AG08395 (cell line): ENCODE measurements at regions not wholly inside any gene's neighbourhood (a gene's known extent, or its start where the extent isn't known, plus 50 kb on each side); places are given as distances from the start of the nearest gene placed in this dataset.

ENCODE experiments used
- DNase-seq: peaks from one replicate; pipeline ENCODE4 v3.0.0; 2012; ENCODE audit warnings: mixed read lengths, low spot score

DNA sequence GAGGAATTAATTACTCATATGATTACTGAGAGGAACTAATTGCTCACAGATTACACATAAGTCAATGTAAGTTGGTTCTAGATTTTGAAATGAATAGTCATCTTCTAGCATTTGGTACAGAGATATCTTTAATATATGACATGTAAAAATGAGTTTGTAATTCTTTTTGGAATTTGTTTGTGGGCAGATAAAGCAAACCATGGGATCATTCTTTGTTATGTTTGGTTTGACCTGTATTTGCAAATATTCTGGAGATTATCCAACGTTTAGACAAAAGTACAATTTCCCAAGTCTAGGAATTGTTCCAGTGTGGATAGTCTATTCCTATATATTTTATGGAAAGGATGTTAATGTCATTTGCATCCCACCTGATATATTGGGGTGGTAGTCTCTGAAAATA is 309.6 kb upstream of the EDNRB start:
- DNase-seq, result no peak

GRCh38 chr13:78227709-78228108 is 309.1 kb upstream of the EDNRB start:
- no peak for DNase-seq

- DNase-seq, result no peak
These were observed 297.0 kb upstream of the EDNRB start for GRCh38 chr13:78215458-78216108.

GRCh38 chr13:78201411-78201810 is 282.8 kb upstream of the EDNRB start:
- no peak for DNase-seq

GRCh38 chr13:78198821-78199220 is 280.2 kb upstream of the EDNRB start:
- no peak for DNase-seq

DNA sequence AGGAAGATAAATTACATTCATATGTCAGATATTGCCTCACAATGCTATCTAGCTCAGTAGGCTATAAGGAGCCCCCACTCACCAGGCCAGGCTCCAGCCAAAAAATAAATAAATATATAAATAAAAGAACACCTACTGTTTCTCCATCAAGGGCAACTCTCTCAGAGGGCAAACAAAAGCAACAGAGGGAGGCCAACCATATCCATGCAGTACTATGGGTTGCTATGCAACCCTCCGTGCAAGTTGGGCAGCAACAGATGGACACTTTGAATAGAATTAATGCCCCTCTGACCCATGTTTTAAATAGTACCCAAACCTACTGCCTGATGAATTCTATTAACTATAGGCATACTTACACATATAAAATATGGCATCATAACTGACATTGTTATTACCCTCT is 279.8 kb upstream of the EDNRB start:
- no peak for DNase-seq

DNA sequence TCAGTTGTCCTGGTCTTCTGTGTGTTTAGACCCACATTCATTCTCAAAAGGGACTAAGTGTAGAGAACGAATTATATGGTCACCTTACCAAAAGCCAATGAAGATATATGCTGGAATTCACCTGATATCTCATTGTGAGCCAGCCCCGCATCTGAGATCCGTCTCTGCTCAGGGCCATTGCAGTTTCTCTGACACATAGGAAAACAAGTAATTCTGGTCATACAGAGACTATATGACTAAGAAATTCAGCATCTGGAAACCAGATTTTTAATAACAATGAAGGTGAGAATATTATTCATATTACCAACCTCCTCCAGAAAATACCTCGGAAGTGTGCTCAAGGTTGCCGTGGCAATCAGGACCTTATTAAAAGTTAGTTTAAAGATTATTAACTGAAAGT is 278.6 kb upstream of the EDNRB start:
- no peak for DNase-seq

GRCh38 chr13:78194904-78195639 is 276.4 kb upstream of the EDNRB start:
- peak; percentile 3 for DNase-seq

DNA sequence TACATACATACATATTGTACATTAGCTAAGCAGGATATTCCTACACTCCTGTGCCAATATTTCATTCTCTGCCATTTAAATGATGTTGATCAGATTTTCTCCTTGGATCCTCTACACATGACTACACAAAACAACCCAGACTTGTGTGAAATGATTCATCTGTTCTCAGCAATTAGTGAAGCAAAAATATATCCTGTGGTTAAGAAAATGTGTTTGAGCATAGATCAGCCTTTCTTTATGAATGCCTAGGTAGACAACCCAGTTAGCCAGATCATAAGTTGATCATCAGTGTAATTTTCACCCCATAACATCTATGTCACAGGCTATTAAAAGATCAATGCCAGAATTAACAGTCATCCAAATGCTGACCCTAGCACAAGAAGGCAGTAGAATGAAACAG is 275.2 kb upstream of the EDNRB start:
- DNase-seq, result no peak

GRCh38 chr13:78192716-78193115 is 274.1 kb upstream of the EDNRB start:
- peak; percentile 8 for DNase-seq

DNA sequence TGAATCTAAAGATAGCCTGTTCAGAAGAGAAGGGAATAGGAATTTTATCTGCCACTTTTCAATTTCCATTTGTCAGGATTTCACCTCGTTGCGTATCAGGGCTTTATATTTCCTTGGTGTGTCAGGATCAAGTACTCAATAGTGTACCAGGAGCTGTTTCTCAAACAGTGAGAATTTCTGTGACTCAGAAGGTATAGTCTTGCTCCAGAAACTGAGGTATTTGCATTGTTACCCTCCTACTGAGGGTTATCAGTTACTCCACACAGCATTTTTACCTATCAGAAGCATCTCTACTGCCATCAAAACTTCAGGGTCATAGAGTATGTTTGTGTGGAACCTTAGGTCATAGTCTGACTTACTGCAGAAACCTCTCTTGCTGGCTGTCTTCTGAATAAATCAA is 271.7 kb upstream of the EDNRB start:
- DNase-seq, result no peak

DNA sequence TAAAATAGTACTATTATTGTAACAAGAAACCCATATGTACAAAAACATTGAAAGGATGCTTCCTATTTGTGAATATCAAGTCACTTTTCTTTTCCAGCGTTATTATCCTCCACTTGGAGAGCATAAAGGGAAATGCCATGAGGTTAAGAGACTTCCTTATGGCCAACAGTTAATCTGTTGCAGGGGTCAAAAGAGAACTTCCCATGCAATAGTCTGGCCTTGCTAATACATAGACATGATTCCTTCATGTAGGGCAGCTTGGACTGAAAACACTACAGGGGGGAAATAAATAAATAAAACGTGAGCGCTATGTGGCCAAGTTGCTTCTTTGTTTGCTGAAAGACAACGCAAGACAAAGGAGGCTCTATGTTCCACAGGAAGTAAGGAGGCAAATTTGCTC is 269.1 kb upstream of the EDNRB start:
- DNase-seq, result no peak

DNA sequence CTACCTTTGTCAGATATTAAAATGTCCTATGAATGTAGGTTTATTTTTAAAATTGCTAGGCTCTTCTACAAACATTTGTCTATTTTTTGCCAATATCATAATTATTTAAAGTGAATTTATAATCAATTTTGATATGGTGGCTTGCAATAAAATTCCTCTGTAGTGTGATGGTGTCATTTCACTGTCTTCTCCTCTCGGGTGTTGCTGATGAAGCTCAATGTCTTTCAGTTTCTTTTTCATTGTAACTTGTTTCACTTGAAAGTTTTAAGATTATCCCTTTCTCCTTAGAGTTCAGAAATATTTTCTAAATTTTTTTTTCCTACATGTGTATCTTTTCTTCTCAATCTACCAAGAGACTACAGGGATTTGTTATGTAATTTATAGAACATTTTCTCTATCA is 267.1 kb upstream of the EDNRB start:
- no peak for DNase-seq

GRCh38 chr13:78183732-78184131 is 265.1 kb upstream of the EDNRB start:
- no peak for DNase-seq

DNA sequence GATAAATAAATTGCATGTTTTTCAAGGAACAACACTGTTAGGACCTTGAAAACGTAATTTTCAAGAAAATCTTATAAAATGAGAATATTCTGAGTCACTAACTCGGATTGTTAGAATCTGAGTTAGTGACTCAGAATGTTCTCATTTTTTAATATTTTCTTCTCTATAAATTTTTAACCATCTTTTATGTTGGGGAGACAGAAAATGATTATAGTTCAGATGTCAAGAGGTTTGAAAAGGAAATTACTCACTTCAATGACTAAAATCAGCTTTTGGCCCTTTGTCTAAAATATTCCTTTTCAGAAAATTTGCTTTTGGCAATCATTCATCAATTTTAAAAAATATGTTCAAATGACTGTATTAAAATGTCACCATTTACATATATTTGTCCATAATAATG is 264.2 kb upstream of the EDNRB start:
- DNase-seq, result no peak

DNA sequence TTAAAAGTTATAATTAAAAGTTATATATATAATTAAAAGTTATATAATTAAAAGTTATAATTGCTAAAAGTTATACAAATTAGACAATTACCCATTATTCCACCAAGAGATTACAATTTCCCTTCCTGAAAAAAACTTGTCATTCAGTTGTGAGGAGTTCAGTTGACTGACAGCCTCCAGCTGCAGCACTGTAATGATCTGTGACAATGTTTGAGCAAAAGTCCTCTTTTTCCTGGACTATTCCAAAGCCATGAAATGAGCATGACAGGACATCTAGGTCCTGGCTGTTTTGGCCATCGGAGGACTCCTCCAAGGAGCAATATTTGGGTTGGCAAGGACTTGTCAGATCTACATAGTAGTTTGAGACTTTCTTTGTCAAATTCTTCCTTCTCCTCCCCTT is 258.7 kb upstream of the EDNRB start:
- no peak for DNase-seq

DNA sequence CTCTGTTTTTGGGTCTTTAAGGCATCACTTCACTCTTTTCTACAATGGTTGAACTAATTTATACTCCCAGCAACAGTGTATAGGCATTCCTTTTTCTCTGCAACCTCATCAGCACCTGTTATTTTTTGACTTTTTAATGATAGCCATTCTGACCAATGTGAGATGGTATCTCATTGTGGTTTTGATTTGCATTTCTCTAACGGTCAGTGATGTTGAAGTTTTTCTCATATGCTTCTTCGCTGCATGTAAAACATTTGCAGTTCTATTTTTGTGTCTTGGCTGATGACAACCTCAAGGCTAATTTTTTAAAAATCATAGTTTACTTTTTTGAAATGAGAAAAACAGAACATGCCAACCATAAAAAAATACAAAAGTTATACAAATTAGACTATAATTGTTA is 258.2 kb upstream of the EDNRB start:
- DNase-seq, result no peak

- no peak for DNase-seq
These were observed 250.8 kb upstream of the EDNRB start for GRCh38 chr13:78169386-78169785.

- DNase-seq, result no peak
These were observed 250.3 kb upstream of the EDNRB start for GRCh38 chr13:78168981-78169380.

DNA sequence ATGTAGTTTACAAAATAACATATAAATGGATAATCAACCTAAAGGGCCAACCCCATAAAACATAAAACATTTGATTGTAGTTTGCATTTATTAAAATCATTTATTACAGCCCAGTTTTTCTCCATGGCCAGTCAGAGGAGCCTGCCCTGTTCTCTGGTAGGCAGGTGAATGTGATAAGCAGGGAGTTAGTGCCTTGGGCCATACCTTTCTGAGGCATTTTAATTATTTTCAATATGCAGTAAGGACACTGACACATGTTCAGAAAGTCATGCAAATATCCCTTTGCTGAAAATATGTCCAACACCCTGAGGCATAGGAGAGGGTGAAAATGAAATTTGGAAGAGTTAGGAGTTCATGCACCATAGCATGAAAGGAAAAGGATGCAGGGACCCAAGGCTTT is 242.6 kb upstream of the EDNRB start:
- no peak for DNase-seq

DNA sequence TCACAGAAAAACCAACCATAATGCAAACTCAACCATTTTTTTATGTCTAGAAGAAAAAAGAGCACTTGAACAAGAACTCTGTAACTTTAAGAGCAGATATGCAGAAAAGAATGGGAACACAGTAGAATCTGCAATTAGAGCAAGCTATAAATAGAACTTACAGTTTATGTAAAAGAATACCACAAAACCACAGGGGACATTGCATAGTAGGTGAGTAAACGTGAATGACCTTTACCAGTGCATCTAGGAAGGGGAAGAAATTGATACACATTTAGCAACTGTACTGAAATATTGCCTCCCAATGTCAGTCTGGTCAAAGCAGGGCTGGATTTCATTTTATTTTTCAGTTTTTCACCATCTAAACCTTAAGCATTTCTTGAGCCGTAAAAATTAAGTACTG is 242.2 kb upstream of the EDNRB start:
- DNase-seq, result peak; percentile 59

DNA sequence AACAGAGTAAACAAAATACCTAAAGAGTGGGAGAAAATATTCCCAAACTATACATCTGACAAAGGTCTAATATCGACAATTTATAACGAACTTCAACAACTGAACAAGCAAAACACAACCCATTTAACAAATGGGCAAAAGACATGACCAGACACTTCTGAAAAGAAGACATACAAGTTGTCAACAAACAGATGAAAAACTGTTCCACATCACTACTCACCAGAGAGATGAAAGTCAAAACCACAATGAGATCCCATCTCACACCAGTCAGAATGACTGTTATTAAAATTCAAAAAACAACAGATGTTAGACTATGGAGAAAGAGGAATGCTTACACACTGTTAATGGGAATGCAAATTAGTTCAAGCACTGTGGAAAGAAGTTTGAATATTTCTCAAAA is 233.8 kb upstream of the EDNRB start:
- DNase-seq, result no peak

DNA sequence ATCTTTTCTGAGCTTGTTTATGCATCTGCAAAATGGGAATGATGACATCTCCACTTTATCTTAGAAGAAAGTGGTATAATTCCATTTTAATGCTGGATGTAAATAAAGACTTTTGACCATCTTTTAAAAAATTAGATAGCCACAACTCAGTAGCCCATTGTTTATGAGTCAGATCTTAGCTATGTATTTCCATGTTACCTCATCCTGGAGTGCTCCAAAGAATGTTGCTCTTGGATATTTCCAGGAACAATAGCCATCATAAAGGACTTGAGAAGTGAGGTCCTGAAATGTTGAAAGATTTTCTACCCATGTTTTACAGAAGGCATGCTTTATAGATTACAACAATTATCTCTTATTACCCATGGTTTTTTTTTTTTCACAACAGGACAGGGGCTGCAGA is 229.3 kb upstream of the EDNRB start:
- peak; percentile 50 for DNase-seq

GRCh38 chr13:78145276-78145675 is 226.6 kb upstream of the EDNRB start:
- no peak for DNase-seq
